Natural killer cell treated with Interleukin-12 subunit alpha and Interleukin-12 subunit beta and Interleukin-15 and Interleukin-18, amount 100 ng/mL, for 72 hours (primary cell): ENCODE measurements at regions not wholly inside any gene's neighbourhood (a gene's known extent, or its start where the extent isn't known, plus 50 kb on each side); places are given as distances from the start of the nearest gene placed in this dataset.
"Not testable (repeated sequence)": the region's sequence is repeated elsewhere in the genome, so short reads cannot be mapped to it uniquely, and the experiment has no call there.

Experiments
- ATAC-seq, 2 donors: fragments of 150-1000 bp; cut with Tn5 transposase in 1 of 2; sonication (Bioruptor Pico), chemical (Tn5 transposase) in 1 of 2; 2 replicates each; pipeline ENCODE4 v1.10.0; 2021
- DNase-seq: peaks from one replicate; pipeline ENCODE4 v3.0.0; 2022; ENCODE audit warnings: low spot score
- H3K27ac Mint-ChIP-seq, 2 donors: 1 replicate in 1 of 2; 2 replicates in 1 of 2; pipeline ENCODE4 v1.8.0; 2022; ENCODE audit warnings: mixed read lengths in 2 of 2, mild to moderate bottlenecking in 1 of 2, moderate library complexity in 1 of 2
- H3K27me3 Mint-ChIP-seq, 2 donors: 1 replicate in 1 of 2; 2 replicates in 1 of 2; pipeline ENCODE4 v1.8.0; 2022; ENCODE audit warnings: mixed read lengths in 2 of 2
- H3K36me3 Mint-ChIP-seq: one replicate; pipeline ENCODE4 v1.8.0; 2022; ENCODE audit warnings: mixed read lengths
- H3K4me1 Mint-ChIP-seq, 2 donors: 1 replicate in 1 of 2; 2 replicates in 1 of 2; pipeline ENCODE4 v1.8.0; 2022; ENCODE audit warnings: low read depth in 2 of 2, mixed read lengths in 2 of 2, mild to moderate bottlenecking in 1 of 2
- H3K4me3 Mint-ChIP-seq: one replicate; pipeline ENCODE4 v1.8.0; 2022; ENCODE audit warnings: mixed read lengths
- H3K9me3 Mint-ChIP-seq: 2 replicates; pipeline ENCODE4 v1.8.0; 2022; ENCODE audit warnings: mixed read lengths

DNA sequence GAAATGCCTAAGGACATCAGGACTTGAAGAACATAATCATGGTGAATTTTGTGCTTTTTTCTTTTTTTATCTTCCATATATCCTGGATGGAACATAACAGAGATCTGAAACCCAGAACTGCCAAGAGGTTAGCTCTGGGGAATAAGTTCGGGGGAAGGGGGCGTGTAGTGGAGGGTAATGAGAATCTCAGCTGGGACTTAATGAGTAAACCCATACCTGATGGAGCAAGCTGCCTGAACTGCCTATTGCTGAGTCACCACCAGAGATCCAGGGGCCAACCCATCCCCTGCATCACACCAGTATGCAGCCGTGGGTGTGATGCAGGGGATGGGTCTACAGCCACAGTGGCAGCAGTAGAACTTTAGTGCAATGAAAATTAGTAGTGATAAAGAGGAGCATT, 267.1 kb downstream of the ZFY start:
- H3K27ac Mint-ChIP-seq, ATAC-seq, DNase-seq, H3K9me3 Mint-ChIP-seq, H3K4me1 Mint-ChIP-seq, H3K4me3 Mint-ChIP-seq, H3K36me3 Mint-ChIP-seq, H3K27me3 Mint-ChIP-seq: not testable (repeated sequence)

DNA sequence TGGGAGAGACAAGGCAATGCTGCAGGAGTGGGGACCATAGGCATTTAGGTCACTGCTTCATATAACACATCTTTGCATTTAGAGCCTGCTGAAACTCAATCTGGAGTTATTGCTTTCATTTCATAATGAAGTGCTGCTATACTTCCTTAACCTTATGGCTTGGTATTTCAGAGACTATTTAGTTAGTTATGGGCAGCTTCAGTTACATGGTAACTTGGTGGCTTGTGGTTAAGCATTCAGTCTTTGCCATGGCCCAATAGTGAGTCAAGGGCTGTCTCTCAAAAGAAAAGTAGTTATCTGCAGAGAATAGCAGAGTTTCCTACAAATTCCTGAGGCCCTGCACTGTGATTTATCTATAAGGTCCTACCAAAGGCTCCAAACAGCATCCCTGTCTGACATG, 271.6 kb downstream of the ZFY start:
- DNase-seq, H3K36me3 Mint-ChIP-seq, H3K27me3 Mint-ChIP-seq, ATAC-seq, H3K9me3 Mint-ChIP-seq, H3K27ac Mint-ChIP-seq, H3K4me3 Mint-ChIP-seq, H3K4me1 Mint-ChIP-seq: not testable (repeated sequence)

DNA sequence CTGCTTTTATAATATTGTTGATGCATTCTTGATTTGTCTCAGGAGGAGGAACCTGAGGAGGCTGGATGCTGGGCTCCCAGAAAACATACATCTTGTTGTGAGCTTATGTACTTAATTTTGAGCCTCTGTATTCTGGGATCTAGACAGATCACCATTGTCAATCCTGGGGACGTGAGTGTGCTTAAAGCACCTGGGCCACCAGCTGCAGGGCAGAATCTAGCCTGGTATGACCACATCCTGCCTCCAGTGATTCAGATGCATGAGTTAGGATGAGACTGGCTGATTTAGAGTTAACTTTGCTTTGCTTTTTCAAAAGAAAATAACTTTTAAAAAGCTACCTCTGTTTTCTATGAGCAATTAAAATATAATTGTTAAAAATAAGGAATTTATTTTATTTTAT, 278.0 kb downstream of the ZFY start:
- H3K36me3 Mint-ChIP-seq, H3K4me1 Mint-ChIP-seq, H3K9me3 Mint-ChIP-seq, DNase-seq, H3K27me3 Mint-ChIP-seq, H3K4me3 Mint-ChIP-seq, H3K27ac Mint-ChIP-seq, ATAC-seq: not testable (repeated sequence)

DNA sequence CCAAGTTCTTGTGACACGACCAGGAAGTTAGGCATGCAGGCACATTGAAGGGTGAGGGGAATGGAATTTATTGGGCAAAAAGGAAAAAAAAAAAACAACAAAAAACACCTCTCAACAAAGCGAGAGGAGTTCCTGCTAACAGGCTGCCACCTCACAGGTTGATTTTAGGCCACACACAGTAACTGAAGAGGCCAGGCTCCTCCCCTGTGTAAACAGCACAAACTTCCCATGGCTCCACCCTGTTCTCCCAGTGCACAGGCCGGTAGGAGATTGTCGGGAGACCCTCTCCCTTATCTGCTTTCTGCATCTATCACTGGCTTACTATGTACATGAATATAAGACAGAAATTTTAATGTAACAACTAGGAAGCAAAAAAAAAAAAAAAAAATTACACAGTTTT, 283.0 kb downstream of the ZFY start:
- not testable (repeated sequence) for H3K27ac Mint-ChIP-seq, H3K9me3 Mint-ChIP-seq, H3K36me3 Mint-ChIP-seq, H3K4me1 Mint-ChIP-seq, DNase-seq, ATAC-seq, H3K4me3 Mint-ChIP-seq, H3K27me3 Mint-ChIP-seq

DNA sequence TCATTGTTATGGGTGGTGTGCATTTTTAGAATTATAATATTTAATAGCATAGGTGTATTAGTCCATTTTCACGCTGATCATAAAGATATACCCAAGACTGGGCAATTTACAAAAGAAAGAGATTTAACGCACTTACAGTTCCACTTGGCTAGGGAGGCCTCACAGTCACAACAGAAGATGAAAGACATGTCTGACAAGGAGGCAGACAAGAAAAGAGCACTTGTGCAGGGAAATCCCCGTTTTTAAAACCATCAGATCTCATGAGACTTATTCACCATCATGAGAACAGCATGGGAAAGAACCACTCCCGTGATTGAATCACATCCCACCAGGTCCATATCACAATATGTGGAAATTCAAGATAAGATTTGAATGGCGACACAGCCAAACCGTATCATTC, 283.4 kb downstream of the ZFY start:
- H3K27me3 Mint-ChIP-seq, H3K36me3 Mint-ChIP-seq, H3K4me1 Mint-ChIP-seq, H3K27ac Mint-ChIP-seq, DNase-seq, H3K4me3 Mint-ChIP-seq, H3K9me3 Mint-ChIP-seq, ATAC-seq: not testable (repeated sequence)

DNA sequence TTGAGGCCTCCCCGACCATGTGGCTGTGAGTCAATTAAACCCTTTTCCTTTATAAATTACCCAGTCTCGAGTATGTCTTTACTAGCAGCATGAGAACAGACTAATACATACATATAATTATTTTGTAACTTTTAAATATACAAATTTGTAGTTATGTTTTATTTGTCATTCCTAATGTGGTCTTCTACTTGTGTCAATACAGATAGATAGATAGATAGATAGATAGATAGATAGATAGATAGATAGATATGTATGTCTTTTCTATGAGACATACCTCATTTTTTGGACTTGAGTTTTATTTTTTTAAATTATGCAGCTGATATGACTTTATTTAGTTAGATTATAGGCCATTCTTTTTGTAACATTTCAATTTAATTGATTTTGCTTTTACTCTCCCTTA, 316.0 kb upstream of the TGIF2LY start:
- not testable (repeated sequence) for H3K36me3 Mint-ChIP-seq, H3K4me3 Mint-ChIP-seq, ATAC-seq, H3K9me3 Mint-ChIP-seq, H3K4me1 Mint-ChIP-seq, DNase-seq, H3K27ac Mint-ChIP-seq, H3K27me3 Mint-ChIP-seq

DNA sequence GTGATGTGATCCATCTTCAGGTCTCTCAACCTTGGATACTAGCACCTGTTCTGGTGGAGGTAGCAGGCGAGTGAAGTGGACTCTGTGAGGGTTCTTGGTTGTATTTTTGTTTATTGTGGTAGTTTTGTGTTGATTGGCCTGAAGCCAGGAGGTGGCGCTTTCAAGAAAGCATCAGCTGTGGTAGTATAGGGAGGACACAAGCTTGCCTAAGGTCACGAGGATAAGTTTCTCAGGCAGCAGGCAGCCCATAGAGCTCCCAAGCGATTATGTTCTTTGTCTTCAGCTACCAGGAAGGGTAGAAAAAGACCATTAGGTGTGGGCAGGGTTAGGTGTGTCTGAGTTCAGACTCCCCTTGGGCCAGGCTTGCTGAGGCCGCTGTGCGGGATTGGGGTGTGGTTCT, 290.8 kb upstream of the TGIF2LY start:
- not testable (repeated sequence) for H3K27me3 Mint-ChIP-seq, H3K27ac Mint-ChIP-seq, H3K9me3 Mint-ChIP-seq, DNase-seq, H3K36me3 Mint-ChIP-seq, H3K4me1 Mint-ChIP-seq, ATAC-seq, H3K4me3 Mint-ChIP-seq

DNA sequence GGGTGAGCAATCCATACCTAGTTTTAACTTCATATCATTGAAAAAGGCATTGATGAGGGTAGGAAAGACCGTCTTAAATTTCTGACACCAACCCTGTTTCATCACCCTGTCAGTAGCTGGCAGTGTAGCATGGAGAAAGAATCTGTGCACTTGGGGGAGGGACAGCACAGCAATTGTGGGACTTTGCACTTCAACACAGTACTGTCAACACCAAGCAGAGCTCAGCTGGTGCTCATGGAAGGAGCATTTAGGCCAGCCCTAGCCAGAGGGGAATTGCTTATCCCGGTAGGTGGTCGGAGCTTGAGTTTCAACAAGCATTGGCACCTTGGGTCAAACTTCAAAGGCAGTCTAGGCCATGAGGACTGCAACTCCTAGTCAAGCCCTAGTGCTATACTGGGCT, 281.6 kb upstream of the TGIF2LY start:
- not testable (repeated sequence) for ATAC-seq, H3K27ac Mint-ChIP-seq

DNA sequence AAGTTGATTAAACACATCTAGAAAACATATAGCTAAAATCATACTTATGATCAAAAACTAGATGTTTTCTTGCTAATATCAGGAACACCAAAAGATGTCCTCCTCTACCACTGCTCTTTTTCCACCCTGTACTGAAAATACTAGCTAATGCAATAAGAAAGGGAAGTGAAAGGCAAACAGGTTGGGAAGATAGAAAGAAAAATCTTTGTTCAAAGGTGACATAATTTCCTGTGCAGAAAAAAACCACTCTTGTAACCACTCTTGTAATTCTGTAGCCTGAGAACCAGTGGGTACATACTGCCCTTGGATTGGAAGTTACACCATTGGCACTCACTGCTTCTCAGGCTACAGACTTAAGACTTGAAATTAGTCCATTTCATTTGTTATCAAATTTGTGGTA, 258.9 kb upstream of the TGIF2LY start:
- H3K4me3 Mint-ChIP-seq, H3K27ac Mint-ChIP-seq, H3K9me3 Mint-ChIP-seq, H3K27me3 Mint-ChIP-seq, DNase-seq, H3K36me3 Mint-ChIP-seq, H3K4me1 Mint-ChIP-seq, ATAC-seq: not testable (repeated sequence)

More for the DNA sequence above, 281.6 kb upstream of the TGIF2LY start:
- H3K36me3 Mint-ChIP-seq, H3K27me3 Mint-ChIP-seq, H3K4me1 Mint-ChIP-seq, H3K9me3 Mint-ChIP-seq, H3K4me3 Mint-ChIP-seq, DNase-seq: not testable (repeated sequence)

DNA sequence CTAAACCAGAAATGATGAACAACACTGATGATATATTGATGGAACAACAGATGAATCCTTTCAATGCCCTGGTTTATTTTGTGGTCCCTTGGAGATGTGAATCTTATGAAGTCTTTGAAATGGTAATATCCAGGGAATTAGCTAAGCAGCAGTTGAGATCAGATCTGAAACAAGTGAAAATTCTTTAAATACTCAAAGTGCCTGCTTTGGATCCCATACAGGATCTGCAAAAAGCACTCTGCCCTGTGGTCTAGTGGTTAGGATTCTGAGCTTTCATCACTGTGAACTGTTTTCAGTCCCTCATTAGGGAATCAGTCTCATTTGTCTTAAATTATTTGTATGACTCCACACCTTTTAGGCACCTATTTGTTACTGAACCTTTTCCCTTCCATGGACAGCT, 211.3 kb upstream of the TGIF2LY start:
- not testable (repeated sequence) for H3K27me3 Mint-ChIP-seq, H3K36me3 Mint-ChIP-seq, H3K4me3 Mint-ChIP-seq, ATAC-seq, H3K4me1 Mint-ChIP-seq, H3K27ac Mint-ChIP-seq, H3K9me3 Mint-ChIP-seq, DNase-seq

DNA sequence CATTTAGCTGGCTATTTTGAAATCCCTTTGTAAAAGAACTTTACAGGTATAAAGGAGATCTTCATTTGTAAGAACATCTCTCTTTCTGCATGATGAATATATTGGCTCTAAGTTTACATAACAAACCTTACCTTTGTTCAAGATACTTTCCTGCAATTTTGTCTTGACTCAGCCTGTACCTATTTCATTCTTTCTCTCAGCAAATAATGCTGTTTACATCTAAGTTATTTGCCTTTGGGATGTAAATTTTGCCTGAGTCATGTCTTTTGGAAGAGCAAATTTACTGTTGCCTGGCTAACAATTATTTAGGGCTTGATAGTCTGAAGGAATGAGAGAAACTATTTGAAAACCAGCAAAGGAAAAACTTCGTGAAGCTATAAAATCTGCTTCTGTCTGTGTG, 210.4 kb upstream of the TGIF2LY start:
- not testable (repeated sequence) for H3K36me3 Mint-ChIP-seq, ATAC-seq, H3K9me3 Mint-ChIP-seq, H3K27ac Mint-ChIP-seq, DNase-seq, H3K4me3 Mint-ChIP-seq, H3K4me1 Mint-ChIP-seq, H3K27me3 Mint-ChIP-seq

DNA sequence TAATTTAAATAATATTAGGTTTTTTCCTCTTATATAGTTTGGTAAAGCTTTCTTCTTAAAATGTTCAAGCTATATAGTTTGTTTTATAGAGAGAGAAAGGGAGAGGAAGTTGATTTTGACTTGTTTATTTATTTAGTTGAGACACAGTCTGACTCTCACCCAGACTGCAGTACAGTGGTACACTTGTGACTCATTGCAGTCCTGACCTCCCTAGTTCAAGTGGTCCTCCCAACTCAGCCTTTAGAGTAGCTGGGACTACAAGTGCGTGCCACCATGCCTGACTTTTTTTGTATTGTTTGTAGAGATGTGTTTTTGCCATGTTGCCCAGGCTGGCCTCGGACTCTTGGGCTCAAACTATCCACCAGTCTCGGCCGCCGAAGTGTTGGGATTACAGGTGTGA, 187.4 kb upstream of the TGIF2LY start:
- H3K9me3 Mint-ChIP-seq, result not testable (repeated sequence)

DNA sequence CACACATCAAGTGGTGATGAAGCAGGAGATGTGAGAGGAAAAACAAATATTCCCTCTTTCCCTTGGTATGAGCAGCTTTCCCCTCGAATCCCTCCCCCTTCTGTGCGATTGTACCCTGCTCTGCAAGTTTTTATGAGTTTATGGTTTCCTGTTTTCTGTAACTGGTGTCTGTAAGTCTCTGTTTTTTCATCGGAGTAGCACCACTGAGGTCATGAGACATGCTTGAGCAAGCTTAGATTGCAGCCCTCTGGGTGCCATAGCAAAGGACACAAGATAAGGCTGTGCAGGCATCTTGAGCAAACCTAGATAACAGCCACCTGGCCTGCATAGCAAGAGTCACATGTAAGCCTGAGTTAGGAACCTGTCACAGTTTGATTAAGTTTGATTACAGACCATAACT, 174.6 kb upstream of the TGIF2LY start:
- not testable (repeated sequence) for H3K27me3 Mint-ChIP-seq, DNase-seq, H3K27ac Mint-ChIP-seq, H3K4me3 Mint-ChIP-seq, H3K4me1 Mint-ChIP-seq, H3K9me3 Mint-ChIP-seq, ATAC-seq, H3K36me3 Mint-ChIP-seq

More for the DNA sequence above, 187.4 kb upstream of the TGIF2LY start:
- not testable (repeated sequence) for H3K27ac Mint-ChIP-seq, H3K4me1 Mint-ChIP-seq, H3K36me3 Mint-ChIP-seq, DNase-seq, ATAC-seq, H3K27me3 Mint-ChIP-seq, H3K4me3 Mint-ChIP-seq

DNA sequence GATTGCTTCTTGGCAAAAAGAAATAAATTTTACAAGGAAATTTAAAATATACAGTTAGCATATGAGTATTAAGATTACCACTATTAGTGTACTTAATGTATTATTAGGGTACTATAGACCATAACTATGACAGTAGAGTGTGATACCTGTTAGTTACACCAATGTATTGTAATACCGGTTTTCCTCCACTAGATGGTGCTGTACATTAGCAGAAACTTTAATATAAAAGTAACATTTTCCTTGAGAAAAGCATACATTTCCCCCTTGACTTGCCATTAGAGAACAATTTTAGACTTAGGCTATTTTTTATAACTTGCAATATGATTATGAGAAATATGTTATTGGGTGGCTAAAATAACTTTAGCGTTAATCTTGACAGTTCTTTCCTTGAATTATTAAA, 173.3 kb upstream of the TGIF2LY start:
- H3K9me3 Mint-ChIP-seq, H3K27ac Mint-ChIP-seq, H3K4me3 Mint-ChIP-seq, ATAC-seq, DNase-seq, H3K27me3 Mint-ChIP-seq, H3K4me1 Mint-ChIP-seq, H3K36me3 Mint-ChIP-seq: not testable (repeated sequence)

DNA sequence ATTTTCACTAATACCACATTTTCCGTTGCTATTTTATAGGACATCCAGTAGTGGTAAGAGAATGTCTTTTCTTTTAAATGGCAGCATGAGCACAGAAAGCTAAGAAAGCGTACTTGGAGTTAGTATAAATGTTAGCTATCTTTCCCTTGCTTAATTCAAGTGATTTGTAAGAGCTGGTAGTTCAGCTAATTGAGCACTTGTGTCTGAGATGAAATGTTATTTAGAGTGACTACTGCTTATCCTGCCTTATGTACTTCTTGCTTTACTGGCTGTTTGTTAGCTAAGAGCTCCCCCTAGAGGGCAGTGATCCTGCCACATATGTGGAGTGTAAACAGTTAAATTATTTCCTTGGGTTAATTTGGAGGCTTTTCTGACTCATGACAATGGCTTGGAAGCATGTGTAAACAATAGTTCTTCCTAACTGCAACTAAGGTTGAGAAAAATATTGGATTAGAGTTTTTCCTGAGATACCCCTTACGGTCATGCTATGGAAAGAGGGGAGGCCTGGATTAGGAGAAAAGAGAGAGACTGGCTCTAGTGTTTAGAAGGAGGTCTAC, 171.9 kb upstream of the TGIF2LY start:
- not testable (repeated sequence) for H3K4me3 Mint-ChIP-seq, H3K9me3 Mint-ChIP-seq, H3K27ac Mint-ChIP-seq, H3K36me3 Mint-ChIP-seq, H3K27me3 Mint-ChIP-seq, ATAC-seq, DNase-seq, H3K4me1 Mint-ChIP-seq
